HG02759 (cell line): ENCODE measurements at regions not wholly inside any gene's neighbourhood (a gene's known extent, or its start where the extent isn't known, plus 50 kb on each side); places are given as distances from the start of the nearest gene placed in this dataset.

ENCODE experiments used
- ATAC-seq: cut with Tn5 transposase; IDR thresholded peaks from one replicate; pipeline ENCODE4 v1.9.1; 2021; ENCODE audit warnings: mild to moderate bottlenecking, moderate library complexity; ENCODE audit not compliant: unreplicated experiment

DNA sequence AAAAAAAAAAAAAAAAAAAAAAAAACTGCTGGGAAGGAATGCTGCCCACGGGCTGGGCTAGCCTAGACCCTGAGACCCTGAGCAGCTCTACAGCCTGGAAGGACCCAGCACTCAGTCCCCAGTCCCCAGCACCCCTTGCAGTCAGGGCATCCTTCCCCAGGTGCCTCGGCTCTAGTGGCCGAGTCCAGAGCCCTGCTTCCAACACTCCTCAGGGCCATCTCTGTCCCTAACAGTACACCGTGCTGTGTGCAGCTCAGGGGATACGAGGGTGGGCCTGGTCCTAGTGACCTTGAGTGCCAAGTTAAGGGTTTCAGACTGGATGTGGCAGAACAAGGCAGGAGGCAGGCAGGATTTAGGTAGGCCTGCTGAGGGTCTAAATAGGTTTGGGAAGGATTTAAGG lies 50.2 kb upstream of the LRP8 start:
- ATAC-seq = no peak

DNA sequence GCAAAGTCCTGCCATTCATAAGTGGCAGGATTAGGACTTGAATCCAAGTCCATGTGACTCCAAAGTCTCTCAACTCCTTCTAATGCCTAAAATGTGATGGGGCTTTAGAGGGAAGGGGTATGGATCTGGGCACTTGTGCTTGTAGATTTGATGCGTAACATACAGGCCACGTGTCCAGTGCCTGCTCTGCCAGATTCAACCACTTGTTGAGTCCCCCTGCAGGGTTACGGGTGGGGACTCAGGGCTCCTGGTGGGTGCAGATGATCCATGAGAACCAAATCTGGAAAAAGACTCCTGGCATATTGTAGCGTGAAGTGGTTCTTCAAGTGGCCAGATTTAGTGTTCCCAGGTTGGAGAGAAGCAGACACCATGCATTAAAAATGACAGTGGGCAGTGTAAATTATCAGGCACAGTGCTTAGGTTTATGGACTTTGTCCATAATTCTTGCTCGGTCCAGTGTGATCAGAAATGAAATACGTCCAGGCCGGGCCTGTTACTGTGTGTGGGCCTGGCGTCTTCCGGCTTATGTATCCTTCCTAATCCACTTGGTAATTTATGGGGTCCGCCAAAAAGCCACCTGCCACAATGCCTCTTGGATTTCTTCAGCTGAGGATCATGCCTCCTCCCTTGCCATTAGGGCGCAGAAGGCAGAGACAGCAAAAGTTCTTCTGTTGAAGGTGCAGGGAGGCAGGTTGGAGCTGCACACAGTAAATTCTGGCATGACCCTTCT lies 51.2 kb upstream of the LRP8 start:
- no peak for ATAC-seq

DNA sequence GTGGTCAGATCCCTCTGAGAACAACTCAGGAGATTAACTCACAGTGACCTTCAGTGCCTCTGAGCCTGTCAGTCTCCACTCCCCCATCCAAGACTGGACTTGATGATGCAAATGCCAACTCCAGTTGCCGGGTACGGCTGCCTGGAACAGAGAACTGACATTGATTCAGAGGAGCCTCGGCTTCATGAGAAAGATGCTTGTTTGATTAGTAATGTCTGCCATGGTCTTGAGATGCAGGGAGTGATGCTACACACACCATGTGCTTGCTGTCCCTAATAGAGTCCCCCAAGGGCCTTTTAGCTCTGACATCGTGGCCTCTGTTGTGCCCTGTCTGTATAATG lies 51.8 kb upstream of the LRP8 start:
- ATAC-seq = no peak

DNA sequence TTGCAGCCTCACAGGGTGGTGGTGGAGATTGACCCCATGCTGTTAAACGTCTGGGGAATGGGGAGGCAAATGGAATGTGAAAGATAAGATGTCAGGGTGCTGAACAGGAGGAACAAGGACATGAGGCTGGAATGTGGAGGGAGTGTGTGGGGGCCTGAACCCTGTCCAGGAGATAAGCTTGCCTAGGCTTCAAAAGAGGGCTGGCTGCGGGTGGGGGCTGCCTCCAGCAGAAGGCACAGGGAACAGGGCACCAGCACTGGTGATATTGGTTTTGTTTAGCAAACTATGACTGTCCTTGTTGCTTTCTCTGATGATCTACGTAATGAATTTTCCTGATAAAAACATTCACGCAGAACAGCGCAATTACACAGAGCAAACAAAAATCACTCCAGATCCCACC lies 52.4 kb upstream of the LRP8 start:
- no peak for ATAC-seq

DNA sequence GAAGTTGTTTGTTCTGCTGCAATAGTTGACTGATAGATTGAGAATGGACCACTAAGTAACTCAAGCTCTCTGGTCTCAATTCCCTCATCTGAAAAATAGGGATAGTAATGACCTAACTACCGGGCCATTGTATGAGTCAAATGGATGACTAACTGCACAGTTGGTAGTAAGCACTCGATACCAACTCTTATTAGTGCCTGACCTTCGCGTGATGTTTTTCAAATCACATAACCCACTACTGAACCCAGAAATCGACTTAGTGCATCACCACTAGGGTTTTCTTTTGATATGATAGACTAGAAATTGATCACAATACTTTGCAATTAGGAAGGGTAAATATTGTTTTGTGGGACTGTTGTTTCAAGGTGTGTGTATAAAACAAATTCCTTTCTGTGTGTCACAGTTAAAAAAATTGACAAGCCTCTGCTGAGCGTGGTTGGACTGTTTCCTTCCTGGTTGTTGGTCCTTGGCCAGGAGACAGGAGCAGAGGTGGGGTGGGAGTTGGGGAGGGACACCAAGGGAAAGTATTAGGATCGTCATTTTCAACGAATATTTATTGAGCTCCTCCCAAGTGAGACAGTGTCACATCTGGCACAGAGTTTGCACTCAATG lies 54.0 kb upstream of the LRP8 start:
- ATAC-seq = no peak

DNA sequence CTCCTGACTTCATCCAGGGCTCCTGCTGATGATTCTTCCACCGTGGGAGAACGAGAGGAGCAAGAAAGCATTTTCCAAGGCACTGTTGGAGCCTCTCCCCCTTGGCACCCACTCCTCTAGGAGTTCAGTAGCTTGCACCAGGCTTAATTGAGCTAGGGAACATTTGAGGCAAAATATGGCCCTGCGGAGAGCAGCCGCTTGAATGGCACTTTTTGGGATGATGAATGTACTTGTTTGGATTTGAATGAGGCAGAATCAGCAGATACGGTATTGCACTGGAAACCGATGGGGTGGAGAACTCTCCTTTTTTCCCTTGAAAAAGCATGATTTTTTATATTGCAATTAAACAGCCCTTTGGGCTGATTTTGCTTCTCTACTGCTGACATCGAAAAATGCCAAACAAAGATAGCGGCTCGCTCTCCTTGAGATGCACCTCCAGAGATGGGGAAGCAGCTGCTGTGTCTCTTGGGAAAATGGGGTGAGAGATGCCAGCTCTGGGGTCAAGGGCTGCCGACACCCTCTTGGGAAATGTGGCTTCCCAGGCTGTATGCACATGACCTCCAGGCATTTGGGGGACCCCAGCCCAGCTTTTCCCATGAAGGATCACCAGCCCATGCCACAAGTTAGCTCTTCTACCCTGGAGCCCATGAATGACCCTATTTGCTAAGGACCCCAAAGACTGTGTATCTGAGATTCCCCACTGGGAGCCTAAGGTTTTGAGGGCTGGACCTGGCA lies 55.4 kb upstream of the LRP8 start:
- ATAC-seq = no peak

DNA sequence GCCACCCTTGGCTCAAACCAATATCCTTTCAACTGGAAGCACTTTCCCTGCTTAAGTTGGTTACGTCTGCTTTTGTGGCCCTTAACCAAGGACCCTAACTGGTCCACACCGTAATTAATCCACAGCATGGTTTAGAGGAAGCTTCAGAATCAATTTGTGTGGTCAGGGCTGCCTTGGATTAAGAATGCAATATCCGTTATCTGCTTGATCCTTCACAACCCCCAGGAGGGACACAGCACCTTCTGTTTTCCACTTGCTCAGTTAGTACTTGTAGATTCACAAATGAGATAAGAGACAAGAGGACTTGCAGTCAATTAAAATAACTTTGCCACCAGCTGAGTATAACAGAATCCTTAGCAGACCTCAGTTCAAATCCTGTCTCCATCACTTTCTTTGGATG lies 56.9 kb upstream of the LRP8 start:
- no peak for ATAC-seq

DNA sequence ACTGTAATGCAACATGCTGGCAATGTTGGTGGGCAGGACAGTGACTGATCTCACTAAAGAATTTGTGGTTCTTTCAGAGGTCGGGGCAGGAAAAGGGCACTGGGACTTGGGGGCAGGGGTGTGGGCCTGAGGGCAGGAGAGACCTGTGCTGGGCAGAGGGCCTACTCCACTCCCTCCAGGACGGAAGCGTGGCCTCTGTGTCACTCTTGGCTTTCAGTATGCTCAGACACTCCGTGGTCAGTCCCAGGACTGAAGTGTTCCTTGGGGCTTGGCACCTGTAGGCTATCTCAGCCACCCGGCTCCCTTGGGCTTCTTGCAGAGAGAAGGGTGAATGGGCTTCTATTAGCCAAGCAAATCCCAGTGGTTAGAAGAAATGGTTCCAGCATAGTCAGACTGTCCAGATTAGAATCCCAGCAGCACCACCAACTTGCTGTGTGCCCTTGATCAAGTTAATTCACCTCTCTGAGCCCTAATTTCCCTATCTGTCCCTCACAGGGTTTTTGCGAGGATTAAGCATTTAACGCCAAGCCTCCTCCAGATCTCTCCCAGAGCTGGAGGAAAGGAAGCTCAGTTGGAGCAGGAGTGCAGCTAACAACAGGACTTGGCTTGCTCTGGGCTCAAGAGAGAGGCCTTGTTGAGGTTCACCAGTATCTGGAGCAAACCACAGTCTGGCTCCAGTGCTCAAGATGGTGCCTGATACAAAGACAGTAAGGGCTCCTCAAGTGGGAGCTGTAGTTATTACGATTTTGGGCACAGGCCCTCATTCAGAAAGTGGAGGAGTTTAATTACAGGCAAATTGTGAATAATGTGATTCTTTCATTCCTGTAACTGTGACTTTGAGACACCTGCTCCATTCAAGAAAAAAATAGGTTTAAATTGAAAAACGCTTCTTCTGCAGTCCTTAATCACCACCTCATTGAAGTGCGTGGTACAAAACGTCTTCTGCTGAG lies 57.7 kb upstream of the LRP8 start:
- no peak for ATAC-seq

DNA sequence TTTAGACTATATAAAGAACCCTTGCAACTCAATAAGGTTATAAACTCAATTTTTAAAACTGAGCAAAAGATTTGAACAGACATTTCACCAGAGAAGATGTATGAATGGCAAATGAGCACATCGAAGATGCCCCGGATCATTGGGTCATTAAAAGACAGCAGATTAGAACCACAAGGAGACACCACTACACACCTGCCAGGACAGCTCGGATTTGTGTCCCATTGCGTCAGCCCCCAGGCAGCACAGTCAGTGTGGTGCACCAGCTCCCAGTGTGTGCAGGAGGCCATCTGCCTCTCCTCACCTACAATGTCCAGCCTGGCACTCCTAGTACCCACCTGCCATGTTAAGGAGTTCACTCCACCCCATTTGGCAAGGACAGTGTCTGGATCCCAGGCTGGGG lies 61.1 kb upstream of the LRP8 start:
- ATAC-seq = no peak

DNA sequence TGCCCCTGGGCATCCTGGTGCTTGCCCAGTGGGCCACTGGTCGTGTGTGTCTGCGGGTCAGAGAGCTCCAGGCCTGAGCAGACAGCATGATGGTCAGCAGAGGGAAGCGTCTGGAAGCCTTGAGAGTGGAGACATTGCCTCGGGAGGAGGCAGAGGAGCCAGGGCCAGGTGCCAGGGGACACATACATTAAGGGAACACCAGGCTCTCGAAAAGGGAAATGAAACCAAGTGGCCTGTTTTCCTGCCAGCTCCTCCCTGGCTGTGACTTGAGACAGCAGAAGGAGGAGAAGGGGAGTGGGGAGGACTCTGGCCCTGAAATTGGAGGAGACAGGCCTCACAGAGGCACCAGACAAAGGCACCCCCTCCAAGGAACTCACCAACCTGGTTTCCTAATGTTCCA lies 62.4 kb upstream of the LRP8 start:
- ATAC-seq = no peak

DNA sequence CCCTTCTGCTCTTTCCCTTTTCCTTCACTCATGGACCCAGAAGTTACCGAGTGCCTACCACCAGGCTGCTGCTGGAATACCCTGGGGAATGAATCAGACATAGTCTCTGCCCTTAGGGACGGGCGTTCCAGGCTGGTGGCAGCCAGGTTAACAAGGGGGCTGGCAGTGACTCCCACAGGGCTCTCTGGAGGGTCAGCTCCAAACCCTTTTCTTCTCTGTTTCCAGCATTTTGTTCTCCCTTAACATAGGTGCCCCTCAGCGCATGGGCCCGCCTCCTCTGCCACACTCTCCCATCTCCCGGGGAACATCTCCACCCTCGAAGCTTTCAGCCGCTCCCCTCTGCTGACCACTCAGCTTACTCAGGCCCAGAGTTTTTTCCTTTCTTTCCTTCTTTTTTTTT lies 62.9 kb upstream of the LRP8 start:
- no peak for ATAC-seq

DNA sequence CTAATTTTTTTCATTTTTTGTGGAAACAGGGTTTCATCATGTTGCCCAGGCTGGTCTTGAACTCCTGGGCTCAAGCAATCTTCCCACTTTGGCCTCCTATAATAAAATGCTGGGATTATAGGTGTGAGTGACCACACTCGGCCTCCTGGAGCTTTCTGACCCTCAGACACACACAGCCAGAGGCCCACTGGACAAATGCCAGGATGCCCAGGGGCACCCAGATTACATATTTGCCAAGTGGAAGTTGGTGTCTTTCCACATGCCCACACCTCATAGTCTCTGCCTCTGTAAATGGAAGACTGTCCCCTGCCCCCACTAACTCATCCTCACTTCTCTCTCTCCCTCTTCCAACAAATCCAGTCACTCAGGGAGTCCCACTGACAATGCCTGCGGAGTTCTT lies 63.4 kb upstream of the LRP8 start:
- no peak for ATAC-seq

DNA sequence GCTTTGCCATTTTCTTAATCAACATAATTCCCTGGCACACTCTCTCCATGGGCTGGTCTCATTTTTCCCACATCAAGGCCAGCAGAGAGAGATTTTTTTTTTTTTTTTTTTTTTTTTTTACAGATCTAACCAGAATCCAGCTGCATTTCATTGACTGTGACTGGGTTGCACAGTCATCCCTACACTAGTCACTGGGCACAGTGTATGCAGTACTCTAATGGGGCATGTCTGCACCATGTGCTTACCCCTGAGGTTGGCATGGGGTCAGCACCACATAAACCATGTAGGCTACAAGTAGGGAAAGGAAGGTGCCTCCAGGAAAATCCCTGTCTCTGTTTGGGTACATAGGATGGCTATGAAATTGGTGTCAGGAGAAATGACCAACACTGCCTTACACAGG lies 64.1 kb upstream of the LRP8 start:
- no peak for ATAC-seq

DNA sequence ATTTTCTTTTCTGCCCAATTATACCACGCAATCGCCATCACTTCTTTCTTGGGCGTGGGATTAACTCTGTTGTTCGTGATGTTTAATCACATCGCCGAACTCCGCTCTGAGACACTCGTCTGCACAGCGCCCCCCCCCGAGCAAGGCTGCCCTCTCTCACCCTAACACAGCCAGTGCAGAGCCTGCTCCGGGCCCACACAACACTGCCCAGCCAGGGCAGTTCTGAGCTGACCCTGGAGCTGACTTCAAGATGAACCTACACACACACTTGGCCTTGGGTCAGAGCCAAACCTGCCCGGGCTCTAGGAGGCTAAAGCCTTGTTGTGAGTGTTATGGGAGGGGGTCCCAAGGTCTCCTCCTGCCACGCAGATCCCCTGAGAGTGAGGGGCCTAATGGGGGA lies 64.6 kb upstream of the LRP8 start:
- no peak for ATAC-seq

DNA sequence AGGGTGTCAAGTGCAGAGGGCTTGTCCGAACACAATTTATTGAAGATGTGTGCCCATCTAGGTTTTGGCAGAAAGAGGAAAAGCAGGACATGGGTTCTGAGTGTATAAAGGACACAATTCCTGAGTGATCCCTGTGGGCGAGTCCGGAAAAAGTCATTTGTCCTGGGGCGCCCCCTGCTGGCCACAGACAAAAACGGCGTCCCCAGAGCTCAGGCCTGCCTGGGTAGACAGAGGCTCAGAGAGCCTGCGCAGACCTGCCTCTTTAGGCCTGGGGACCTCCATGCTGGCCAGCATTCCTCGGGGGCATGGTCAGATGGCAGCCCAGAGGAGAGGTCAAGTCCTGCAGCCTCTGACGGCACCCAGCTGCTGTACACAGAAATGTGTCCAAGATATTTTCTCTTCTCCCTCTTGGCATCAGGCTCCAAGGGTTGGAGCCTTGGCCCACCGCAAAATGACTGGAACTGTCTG lies 65.5 kb upstream of the LRP8 start:
- peak; percentile 54 for ATAC-seq

DNA sequence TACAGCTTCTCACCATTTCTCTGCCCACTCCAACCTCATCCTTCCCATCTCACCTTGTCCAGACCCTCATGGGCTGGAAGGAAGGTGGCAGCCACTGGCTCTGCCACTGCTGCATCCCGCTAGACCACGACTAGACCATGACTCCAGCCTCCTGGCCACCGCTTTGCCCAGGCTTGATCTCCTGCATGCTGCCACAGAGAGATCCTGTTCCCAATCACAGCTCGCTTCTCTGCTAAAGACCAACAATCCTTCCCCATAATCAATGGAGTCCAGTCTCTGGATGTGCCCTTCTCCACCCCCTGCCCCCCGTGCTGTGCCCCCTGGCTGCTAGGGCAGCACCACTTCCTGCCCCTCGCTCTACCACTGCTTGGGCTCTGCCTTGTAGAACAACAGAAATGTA lies 64.9 kb upstream of the DMRTB1 start:
- ATAC-seq = no peak

DNA sequence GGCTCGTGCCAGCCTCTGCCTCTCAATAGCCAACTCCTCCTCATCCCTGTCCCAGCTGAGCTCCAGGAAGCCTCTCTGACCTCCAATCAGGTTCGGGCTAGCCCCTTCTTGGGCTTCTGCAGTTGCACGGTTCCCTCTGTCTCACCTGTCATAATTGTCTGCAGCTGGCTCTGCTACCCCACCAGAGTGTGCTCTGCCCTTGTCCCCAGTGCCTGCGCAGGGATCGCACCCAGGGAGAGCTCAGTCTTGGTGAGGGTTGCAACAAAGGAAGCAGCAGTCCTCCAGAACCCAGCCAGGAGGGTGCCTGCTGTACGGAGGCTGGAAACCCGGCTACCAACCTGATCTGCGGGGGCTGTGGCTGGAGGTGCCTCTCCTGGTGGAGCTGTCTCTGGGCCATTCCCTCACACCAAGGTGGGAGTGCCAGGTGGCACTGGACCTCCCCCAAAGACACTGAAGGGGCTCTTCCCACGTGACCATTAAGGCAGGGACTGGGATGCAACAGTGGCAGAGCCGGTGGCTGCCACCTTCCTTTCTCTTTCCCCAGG lies 63.5 kb upstream of the DMRTB1 start:
- no peak for ATAC-seq

DNA sequence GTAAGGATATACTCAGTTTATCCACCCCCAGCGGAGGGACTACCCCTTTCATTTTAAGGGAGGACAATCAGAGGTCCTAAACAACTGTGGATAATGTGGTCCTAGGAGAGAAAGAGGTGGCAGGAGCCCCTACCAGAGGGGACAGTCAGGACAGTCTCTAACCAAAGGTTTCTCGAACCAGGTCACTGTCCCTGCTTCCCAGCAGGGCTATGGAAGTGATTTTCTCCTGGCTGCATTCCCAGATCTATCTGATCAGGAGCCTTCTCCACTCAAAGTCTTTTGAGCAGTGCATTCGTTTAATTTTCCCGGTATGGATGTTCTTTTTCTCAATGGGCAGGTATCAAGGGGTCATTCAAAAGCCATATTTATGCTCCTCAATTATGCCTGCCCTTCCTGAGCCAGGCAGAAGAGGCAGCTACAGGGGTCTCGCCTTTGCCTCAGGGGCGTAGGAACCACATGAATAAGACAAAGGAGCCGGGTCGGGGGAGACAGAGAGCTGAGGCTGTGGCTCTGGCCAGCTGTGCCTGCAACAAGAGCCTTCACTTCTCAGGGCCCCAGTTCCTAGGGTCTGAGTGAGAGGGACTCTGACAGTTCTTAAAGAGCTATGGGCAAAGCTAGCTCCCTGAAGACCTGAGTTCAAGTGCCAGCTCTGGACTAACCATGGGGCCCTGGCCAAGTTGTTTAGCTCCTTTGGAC lies 62.5 kb upstream of the DMRTB1 start:
- no peak for ATAC-seq

DNA sequence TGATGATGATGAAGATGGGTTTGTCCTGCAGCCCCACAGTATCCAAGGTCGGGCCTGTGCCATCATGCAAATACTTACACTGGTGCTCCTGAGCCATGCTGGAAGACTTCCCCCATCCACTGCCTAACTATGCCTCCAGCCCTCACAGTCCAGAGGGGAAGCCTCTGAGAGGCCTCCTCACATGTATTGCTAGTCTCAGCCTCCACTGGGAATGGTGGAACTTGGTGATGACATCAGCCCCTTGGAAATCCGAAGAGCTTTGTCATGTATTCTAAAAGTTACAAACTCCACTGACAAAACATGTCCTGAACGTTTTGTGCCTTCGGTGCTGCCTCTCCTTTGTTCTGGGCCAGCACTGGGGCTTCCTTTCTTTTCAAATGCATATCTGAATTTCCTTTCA lies 61.1 kb upstream of the DMRTB1 start:
- ATAC-seq = no peak

DNA sequence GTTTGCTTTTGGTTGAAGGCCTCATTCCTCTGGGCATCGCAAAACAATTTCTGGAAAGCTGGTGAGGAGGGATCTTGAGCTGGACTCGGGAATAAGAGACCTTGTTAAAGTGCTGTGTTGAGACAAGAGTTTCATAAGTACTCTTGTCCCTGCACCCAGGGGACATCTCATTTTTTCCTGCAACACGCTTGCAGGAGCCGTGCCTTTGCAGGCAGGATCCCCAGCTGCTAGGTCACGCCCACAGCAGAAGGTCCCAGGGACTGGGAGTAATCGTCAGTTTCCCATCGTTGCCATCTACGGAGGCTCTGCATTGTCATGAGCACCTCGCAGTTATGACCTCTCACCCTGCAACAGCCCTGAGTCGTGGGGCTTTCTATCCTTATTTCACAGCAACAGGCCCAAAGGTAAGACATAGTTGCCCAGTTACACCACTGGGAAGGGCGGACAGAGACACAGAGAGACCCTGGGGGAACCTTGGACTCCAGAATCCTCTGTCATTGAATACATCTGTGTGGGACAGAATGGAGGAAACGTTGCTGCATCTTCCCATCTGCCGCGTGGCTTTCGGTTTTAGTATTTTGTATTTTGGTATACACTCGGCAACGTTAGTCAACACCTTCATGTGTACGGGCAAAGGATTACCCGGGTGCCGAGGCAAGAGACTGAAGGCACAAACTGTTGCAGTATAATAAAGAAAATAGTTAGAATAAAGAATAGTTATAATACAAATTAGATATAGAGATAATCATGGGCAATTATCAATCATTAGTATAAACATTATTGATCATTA lies 60.4 kb upstream of the DMRTB1 start:
- no peak for ATAC-seq
